Prostate gland (tissue), 2 donors: ENCODE measurements at regions not wholly inside any gene's neighbourhood (a gene's known extent, or its start where the extent isn't known, plus 50 kb on each side); places are given as distances from the start of the nearest gene placed in this dataset.

Source experiments
- CTCF ChIP-seq, 4 experiments: fragments of 200-600 bp in 2 of 4; fragments of 450-650 bp in 2 of 4; sonication (generic) in 2 of 4; IDR thresholded peaks; 1 replicate in 3 of 4; 2 replicates in 1 of 4; pipeline ENCODE4 v1.5.1; 2016 to 2019; ENCODE audit warnings: antibody characterized with exemption in 4 of 4, mild to moderate bottlenecking in 2 of 4, moderate library complexity in 2 of 4
- POLR2A ChIP-seq: fragments of 450-650 bp; IDR thresholded peaks from one replicate; pipeline ENCODE4 v1.6.1; 2016; ENCODE audit warnings: antibody characterized with exemption, mild to moderate bottlenecking
- POLR2AphosphoS5 ChIP-seq: sonication (generic); formaldehyde crosslinking; IDR thresholded peaks from one replicate; pipeline ENCODE4 v1.6.1; 2017; ENCODE audit warnings: antibody characterized with exemption

- TF ChIP-seq POLR2A, result no peak
- no peak for TF ChIP-seq CTCF (IDR thresholded peaks at IDR 0.05)
- TF ChIP-seq POLR2AphosphoS5, result no peak
These were observed 148.4 kb downstream of the MACROH2A1 start for GRCh38 chr5:135250671-135251070.
